22Rv1 (cell line): ENCODE measurements at regions not wholly inside any gene's neighbourhood (a gene's known extent, or its start where the extent isn't known, plus 50 kb on each side); places are given as distances from the start of the nearest gene placed in this dataset.

Experiments
- CTCF ChIP-seq: fragments of 450-650 bp; IDR thresholded peaks from 2 replicates; pipeline ENCODE4 v1.5.1; 2017; ENCODE audit warnings: mild to moderate bottlenecking
- ZFX ChIP-seq: fragments of 450-650 bp; IDR thresholded peaks from 2 replicates; pipeline ENCODE4 v1.6.1; 2017; ENCODE audit warnings: antibody characterized with exemption, borderline replicate concordance

- TF ChIP-seq CTCF (no peak), ZFX (no peak)
Measured at GRCh38 chr5:82414041-82414388, 135.9 kb upstream of the RPS23 start.
